NCI-H748 treated with DMSO at 0.1 percent for 48 hours (cell line): ENCODE measurements at regions not wholly inside any gene's neighbourhood (a gene's known extent, or its start where the extent isn't known, plus 50 kb on each side); places are given as distances from the start of the nearest gene placed in this dataset.

Experiments
- DNase-seq: peaks from one replicate; lab custom pipeline; 2025; lab: John Stamatoyannopoulos, UW

DNA sequence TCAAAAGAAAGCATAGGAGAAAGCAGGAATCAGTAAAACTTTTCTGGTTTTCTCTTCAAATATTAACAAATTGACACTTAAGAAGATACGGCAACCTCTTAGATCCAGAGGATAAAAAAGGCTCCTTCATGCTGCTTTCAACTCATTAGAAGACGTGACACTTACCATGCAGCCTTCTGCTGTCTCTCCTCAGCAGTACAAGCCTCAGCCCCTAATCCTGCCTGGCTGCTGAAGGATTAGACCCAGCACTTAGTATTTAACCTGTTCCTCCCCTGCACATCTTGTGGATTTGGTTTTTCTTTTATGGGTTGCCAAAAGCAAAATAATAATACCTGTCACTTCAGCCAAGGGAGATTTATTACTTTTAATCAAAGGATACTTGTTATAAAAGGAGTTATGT lies 108.4 kb downstream of the LYZL1 start:
- no peak for DNase-seq

DNA sequence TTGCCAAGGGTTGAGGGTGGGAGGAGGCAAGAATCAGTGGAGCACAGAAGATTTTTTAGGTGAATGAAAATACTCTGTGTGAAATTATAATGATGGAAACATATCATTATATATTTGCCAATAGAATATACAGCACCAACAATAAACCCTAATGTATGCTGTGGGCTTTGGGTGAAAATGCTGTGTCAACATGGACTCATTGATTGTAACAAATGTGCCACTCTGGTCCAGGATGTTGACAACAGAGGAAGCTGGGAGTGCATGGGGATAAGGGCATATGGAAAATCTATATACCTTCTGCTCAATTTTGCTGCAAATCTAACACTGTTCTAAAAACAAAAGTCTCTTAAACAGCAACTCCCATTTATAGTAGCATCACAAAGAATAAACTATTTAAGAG lies 114.3 kb downstream of the LYZL1 start:
- DNase-seq = no peak

DNA sequence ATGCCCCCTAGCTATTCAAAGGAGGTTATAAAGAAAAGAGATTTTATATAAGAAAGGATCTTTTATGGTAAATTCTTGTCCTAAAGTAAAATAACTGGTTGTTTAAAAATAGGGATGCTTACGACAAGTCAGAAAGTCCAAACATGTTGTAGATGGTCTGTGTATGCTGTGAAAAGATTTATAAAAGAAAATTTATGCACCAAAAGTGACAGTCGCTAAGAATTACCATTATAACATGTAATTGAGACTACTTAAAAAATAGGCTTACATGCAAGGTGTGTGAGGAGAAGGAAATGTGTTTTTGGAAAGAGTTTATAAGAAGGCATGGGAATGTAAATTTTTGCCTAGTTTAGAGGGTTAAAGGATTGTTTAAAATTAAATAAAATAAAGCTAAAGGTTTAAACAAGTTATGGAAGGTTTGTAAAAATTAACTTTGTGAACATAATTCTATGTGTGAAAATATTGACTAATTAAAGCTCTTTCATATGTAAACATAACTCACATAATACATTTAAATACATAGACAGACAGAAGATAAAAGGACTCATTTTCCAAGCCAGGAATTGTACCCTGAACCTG lies 118.5 kb downstream of the LYZL1 start:
- no peak for DNase-seq
